ENCODE measurements at regions not wholly inside any gene's neighbourhood (a gene's known extent, or its start where the extent isn't known, plus 50 kb on each side); places are given as distances from the start of the nearest gene placed in this dataset.
"Not testable (repeated sequence)": the region's sequence is repeated elsewhere in the genome, so short reads cannot be mapped to it uniquely, and the experiment has no call there.

GRCh38 chr7:94706996-94707740 is 51.2 kb upstream of the SGCE start:
- ChIA-PET CTCF (no interaction called here), POLR2A (no interaction called here)
- no peaks in the 10 kb centered on the region for H3K27me3 ChIP-seq (replicated peaks in 2 of 5; ENCODE audit: control insufficient read depth in 4 of 5, insufficient read depth in 5 of 5, low read length in 4 of 5)
- 100% methylated on average over 2 of the region's 6 CpGs for WGBS (ENCODE audit: insufficient coverage)
- H3K4me3 ChIP-seq (ENCODE audit: control insufficient read depth in 1 of 7, extremely low read depth in 1 of 7, insufficient read depth in 4 of 7, low read depth in 2 of 7, low read length in 6 of 7), result no peak overlapping the region
- H3K27ac ChIP-seq (ENCODE audit: insufficient read depth in 1 of 2, low read depth in 1 of 2, low read length in 2 of 2, poor library complexity in 1 of 2, severe bottlenecking in 2 of 2), result no peak overlapping the region
- H3K4me1 ChIP-seq (ENCODE audit: control extremely low read depth in 1 of 4, control insufficient read depth in 4 of 4, insufficient read depth in 4 of 4, low read length in 3 of 4), result no peaks in the 10 kb centered on the region
- DNase-seq, result no peak
- peaks cover 0 to 1% (median 0%) of the 10 kb centered on the region in 5 experiments for H3K9me3 ChIP-seq (ENCODE audit: control extremely low read depth in 1 of 5, control insufficient read depth in 4 of 5, insufficient read depth in 2 of 5, low read depth in 1 of 5, low read length in 4 of 5)
- H3K36me3 ChIP-seq (ENCODE audit: control insufficient read depth in 4 of 4, insufficient read depth in 4 of 4, low read length in 3 of 4), result no peaks in the 10 kb centered on the region

GRCh38 chr7:94710256-94710655 is 54.3 kb upstream of the SGCE start:
- Histone ChIP-seq H3K4me3 (ENCODE audit: control insufficient read depth in 1 of 7, extremely low read depth in 1 of 7, insufficient read depth in 4 of 7, low read depth in 2 of 7, low read length in 6 of 7) (no peak overlapping the region), H3K4me1 (ENCODE audit: control extremely low read depth in 1 of 4, control insufficient read depth in 4 of 4, insufficient read depth in 4 of 4, low read length in 3 of 4) (no peaks in the 10 kb centered on the region), H3K27ac (ENCODE audit: insufficient read depth in 1 of 2, low read depth in 1 of 2, low read length in 2 of 2, poor library complexity in 1 of 2, severe bottlenecking in 2 of 2) (no peak overlapping the region), H3K27me3 (replicated peaks in 2 of 5; ENCODE audit: control insufficient read depth in 4 of 5, insufficient read depth in 5 of 5, low read length in 4 of 5) (no peaks in the 10 kb centered on the region), H3K36me3 (ENCODE audit: control insufficient read depth in 4 of 4, insufficient read depth in 4 of 4, low read length in 3 of 4) (no peaks in the 10 kb centered on the region), H3K9me3 (ENCODE audit: control extremely low read depth in 1 of 5, control insufficient read depth in 4 of 5, insufficient read depth in 2 of 5, low read depth in 1 of 5, low read length in 4 of 5) (no peaks in the 10 kb centered on the region)
- DNase-seq, result no peak
- WGBS (ENCODE audit: insufficient coverage), result no CpG with 5 or more reads among the region's 2 CpGs
- CTCF ChIA-PET, result no interaction called here
- POLR2A ChIA-PET, result no interaction called here

- CTCF ChIA-PET, result not testable (repeated sequence)
Observed at GRCh38 chr7:94722360-94722759, 66.4 kb upstream of the SGCE start.

GRCh38 chr7:94728893-94729292 is 73.0 kb upstream of the SGCE start:
- H3K9me3 ChIP-seq (ENCODE audit: control extremely low read depth in 1 of 5, control insufficient read depth in 4 of 5, insufficient read depth in 2 of 5, low read depth in 1 of 5, low read length in 4 of 5); H3K27me3 ChIP-seq (replicated peaks in 2 of 5; ENCODE audit: control insufficient read depth in 4 of 5, insufficient read depth in 5 of 5, low read length in 4 of 5); H3K36me3 ChIP-seq (ENCODE audit: control insufficient read depth in 4 of 4, insufficient read depth in 4 of 4, low read length in 3 of 4); CTCF ChIA-PET; H3K4me1 ChIP-seq (ENCODE audit: control extremely low read depth in 1 of 4, control insufficient read depth in 4 of 4, insufficient read depth in 4 of 4, low read length in 3 of 4); H3K4me3 ChIP-seq (ENCODE audit: control insufficient read depth in 1 of 7, extremely low read depth in 1 of 7, insufficient read depth in 4 of 7, low read depth in 2 of 7, low read length in 6 of 7); POLR2A ChIA-PET; DNase-seq; H3K27ac ChIP-seq (ENCODE audit: insufficient read depth in 1 of 2, low read depth in 1 of 2, low read length in 2 of 2, poor library complexity in 1 of 2, severe bottlenecking in 2 of 2): not testable (repeated sequence)
- 100% methylated on average over 3 of the region's 3 CpGs for WGBS (ENCODE audit: insufficient coverage)

More at GRCh38 chr7:94722360-94722759, 66.4 kb upstream of the SGCE start:
- H3K4me3 ChIP-seq (ENCODE audit: control insufficient read depth in 1 of 7, extremely low read depth in 1 of 7, insufficient read depth in 4 of 7, low read depth in 2 of 7, low read length in 6 of 7); H3K4me1 ChIP-seq (ENCODE audit: control extremely low read depth in 1 of 4, control insufficient read depth in 4 of 4, insufficient read depth in 4 of 4, low read length in 3 of 4); H3K9me3 ChIP-seq (ENCODE audit: control extremely low read depth in 1 of 5, control insufficient read depth in 4 of 5, insufficient read depth in 2 of 5, low read depth in 1 of 5, low read length in 4 of 5); POLR2A ChIA-PET; H3K36me3 ChIP-seq (ENCODE audit: control insufficient read depth in 4 of 4, insufficient read depth in 4 of 4, low read length in 3 of 4); H3K27ac ChIP-seq (ENCODE audit: insufficient read depth in 1 of 2, low read depth in 1 of 2, low read length in 2 of 2, poor library complexity in 1 of 2, severe bottlenecking in 2 of 2); H3K27me3 ChIP-seq (replicated peaks in 2 of 5; ENCODE audit: control insufficient read depth in 4 of 5, insufficient read depth in 5 of 5, low read length in 4 of 5); DNase-seq: not testable (repeated sequence)
- 98% methylated on average over 6 of the region's 8 CpGs for WGBS (ENCODE audit: insufficient coverage)

GRCh38 chr7:94738071-94738470 is 82.1 kb upstream of the SGCE start:
- no peak for DNase-seq
- Histone ChIP-seq H3K4me3 (ENCODE audit: control insufficient read depth in 1 of 7, extremely low read depth in 1 of 7, insufficient read depth in 4 of 7, low read depth in 2 of 7, low read length in 6 of 7) (no peak overlapping the region), H3K27ac (ENCODE audit: insufficient read depth in 1 of 2, low read depth in 1 of 2, low read length in 2 of 2, poor library complexity in 1 of 2, severe bottlenecking in 2 of 2) (no peak overlapping the region), H3K9me3 (ENCODE audit: control extremely low read depth in 1 of 5, control insufficient read depth in 4 of 5, insufficient read depth in 2 of 5, low read depth in 1 of 5, low read length in 4 of 5) (no peaks in the 10 kb centered on the region), H3K36me3 (ENCODE audit: control insufficient read depth in 4 of 4, insufficient read depth in 4 of 4, low read length in 3 of 4) (no peaks in the 10 kb centered on the region), H3K27me3 (replicated peaks in 2 of 5; ENCODE audit: control insufficient read depth in 4 of 5, insufficient read depth in 5 of 5, low read length in 4 of 5) (no peaks in the 10 kb centered on the region), H3K4me1 (ENCODE audit: control extremely low read depth in 1 of 4, control insufficient read depth in 4 of 4, insufficient read depth in 4 of 4, low read length in 3 of 4) (no peaks in the 10 kb centered on the region)
- ChIA-PET CTCF (no interaction called here), POLR2A (no interaction called here)
- WGBS (ENCODE audit: insufficient coverage), result no CpG with 5 or more reads among the region's 1 CpG

GRCh38 chr7:94739180-94739579 is 83.2 kb upstream of the SGCE start:
- Histone ChIP-seq H3K4me1 (ENCODE audit: control extremely low read depth in 1 of 4, control insufficient read depth in 4 of 4, insufficient read depth in 4 of 4, low read length in 3 of 4) (no peaks in the 10 kb centered on the region), H3K4me3 (ENCODE audit: control insufficient read depth in 1 of 7, extremely low read depth in 1 of 7, insufficient read depth in 4 of 7, low read depth in 2 of 7, low read length in 6 of 7) (no peak overlapping the region), H3K27me3 (replicated peaks in 2 of 5; ENCODE audit: control insufficient read depth in 4 of 5, insufficient read depth in 5 of 5, low read length in 4 of 5) (no peaks in the 10 kb centered on the region), H3K9me3 (ENCODE audit: control extremely low read depth in 1 of 5, control insufficient read depth in 4 of 5, insufficient read depth in 2 of 5, low read depth in 1 of 5, low read length in 4 of 5) (no peaks in the 10 kb centered on the region), H3K27ac (ENCODE audit: insufficient read depth in 1 of 2, low read depth in 1 of 2, low read length in 2 of 2, poor library complexity in 1 of 2, severe bottlenecking in 2 of 2) (no peak overlapping the region), H3K36me3 (ENCODE audit: control insufficient read depth in 4 of 4, insufficient read depth in 4 of 4, low read length in 3 of 4) (no peaks in the 10 kb centered on the region)
- ChIA-PET POLR2A (no interaction called here), CTCF (no interaction called here)
- no CpG with 5 or more reads among the region's 1 CpG for WGBS (ENCODE audit: insufficient coverage)
- DNase-seq, result no peak

- Histone ChIP-seq H3K27ac (ENCODE audit: insufficient read depth in 1 of 2, low read depth in 1 of 2, low read length in 2 of 2, poor library complexity in 1 of 2, severe bottlenecking in 2 of 2) (no peak overlapping the region), H3K9me3 (ENCODE audit: control extremely low read depth in 1 of 5, control insufficient read depth in 4 of 5, insufficient read depth in 2 of 5, low read depth in 1 of 5, low read length in 4 of 5) (no peaks in the 10 kb centered on the region), H3K36me3 (ENCODE audit: control insufficient read depth in 4 of 4, insufficient read depth in 4 of 4, low read length in 3 of 4) (no peaks in the 10 kb centered on the region), H3K4me1 (ENCODE audit: control extremely low read depth in 1 of 4, control insufficient read depth in 4 of 4, insufficient read depth in 4 of 4, low read length in 3 of 4) (no peaks in the 10 kb centered on the region), H3K27me3 (replicated peaks in 2 of 5; ENCODE audit: control insufficient read depth in 4 of 5, insufficient read depth in 5 of 5, low read length in 4 of 5) (no peaks in the 10 kb centered on the region), H3K4me3 (ENCODE audit: control insufficient read depth in 1 of 7, extremely low read depth in 1 of 7, insufficient read depth in 4 of 7, low read depth in 2 of 7, low read length in 6 of 7) (no peak overlapping the region)
- DNase-seq, result no peak
- CTCF ChIA-PET, result no interaction called here
- POLR2A ChIA-PET, result no interaction called here
Observed at GRCh38 chr7:94740509-94740908, 84.6 kb upstream of the SGCE start.
